HG02981 (cell line): ENCODE measurements at regions not wholly inside any gene's neighbourhood (a gene's known extent, or its start where the extent isn't known, plus 50 kb on each side); places are given as distances from the start of the nearest gene placed in this dataset.

Source experiments
- ATAC-seq: cut with Tn5 transposase; IDR thresholded peaks from one replicate; pipeline ENCODE4 v1.9.1; 2021; ENCODE audit warnings: mild to moderate bottlenecking, moderate library complexity; ENCODE audit not compliant: unreplicated experiment

DNA sequence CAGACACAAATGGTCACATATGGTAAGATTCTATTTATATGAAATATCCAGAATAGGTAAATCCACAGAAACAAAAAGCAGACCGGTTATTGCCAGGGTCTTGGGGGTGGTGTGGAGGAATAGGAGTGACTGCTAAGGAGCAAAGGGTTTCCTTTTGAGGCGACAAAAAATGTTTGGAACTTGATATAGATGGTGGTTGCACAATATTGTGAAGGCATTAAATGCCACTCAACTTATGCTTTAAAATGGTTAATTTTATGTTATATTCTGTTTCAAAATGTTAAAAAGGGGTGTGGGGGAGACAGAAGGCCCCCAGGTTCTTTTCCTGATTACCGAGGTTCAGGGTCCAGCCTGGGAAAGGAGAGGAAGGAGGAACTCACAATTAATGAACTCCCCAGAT, 304.4 kb downstream of the RRAGC start:
- no peak for ATAC-seq

DNA sequence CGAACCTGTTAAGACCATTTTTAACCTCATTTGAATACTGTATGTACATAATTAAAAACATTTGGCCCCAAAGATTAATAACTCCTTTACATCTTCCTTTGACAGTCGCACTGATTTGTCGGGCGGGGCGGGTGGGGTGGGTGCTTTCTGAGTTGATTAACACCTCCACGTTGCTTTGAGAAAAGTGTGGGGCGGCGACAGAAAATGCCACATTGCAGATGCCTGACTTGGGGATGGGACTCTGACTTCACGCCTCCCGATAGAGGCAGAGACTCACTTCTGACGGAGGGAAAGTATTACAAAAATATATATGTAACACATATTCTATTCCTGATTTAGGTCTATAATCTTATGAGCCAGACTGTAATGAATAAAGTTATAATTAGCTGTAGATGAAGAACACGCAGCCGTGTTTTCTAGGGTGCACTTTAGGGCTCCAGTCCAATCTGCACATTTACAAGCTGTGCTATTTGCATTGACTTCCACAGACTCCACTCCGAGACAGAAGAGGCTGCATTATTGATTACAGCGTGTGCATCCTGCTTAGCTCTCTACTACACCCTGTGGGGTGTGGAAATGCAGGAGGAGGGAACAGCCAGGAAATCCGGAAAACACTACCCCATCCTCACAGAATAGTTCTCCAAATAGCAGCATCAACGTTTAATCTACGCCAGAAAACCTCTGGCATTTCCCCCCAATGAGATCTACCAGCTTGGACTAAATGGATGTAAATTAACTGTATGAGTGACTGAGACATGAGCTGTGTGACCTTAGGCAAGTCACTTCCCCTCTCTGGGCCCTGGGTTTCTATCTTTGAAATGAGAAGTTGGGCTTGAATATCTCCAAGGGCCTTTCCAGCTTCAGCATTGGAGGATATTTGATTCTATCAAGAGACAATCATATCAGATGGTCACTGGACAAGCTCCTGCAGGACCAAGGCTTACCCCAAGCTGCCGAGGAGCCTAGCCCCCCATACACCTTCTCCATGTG, 308.0 kb downstream of the RRAGC start:
- no peak for ATAC-seq

DNA sequence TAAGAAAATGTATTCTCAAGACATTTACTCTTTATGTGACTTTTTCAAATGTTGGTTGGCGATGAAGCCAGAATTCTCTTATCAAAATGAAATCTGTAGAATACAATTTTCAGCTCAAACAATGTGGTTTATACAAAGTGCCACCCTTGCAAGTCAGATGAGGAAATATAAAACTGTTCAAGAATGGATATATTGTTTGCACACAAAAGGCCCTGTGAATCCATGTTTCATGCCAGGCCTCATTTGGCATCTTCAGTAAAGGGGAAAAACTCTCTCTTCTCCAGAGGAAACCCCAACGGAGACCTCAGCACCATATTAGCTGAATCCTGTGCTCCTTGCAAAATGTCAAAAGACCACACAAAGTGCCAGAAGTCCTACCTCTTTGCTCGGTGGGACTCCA, 310.4 kb downstream of the RRAGC start:
- ATAC-seq = no peak

DNA sequence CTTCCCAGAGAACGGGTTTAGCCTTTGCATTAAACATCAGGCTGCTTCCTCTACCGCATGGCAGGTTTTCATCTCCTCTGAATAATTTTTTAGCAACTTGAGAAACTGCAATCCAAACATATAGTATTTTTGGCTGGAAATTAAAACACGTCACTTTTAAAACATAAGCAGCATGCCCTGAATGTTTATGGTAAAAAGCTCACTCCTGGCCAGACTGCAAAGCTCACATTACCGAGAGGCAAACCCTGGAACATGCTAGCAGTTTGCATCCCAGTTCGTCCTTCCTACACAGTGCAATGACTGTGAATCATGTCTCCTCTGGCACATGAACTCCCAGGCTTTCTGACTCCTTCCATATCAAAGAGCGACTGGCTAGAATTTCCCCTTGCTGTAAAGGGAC, 312.3 kb downstream of the RRAGC start:
- ATAC-seq = no peak

DNA sequence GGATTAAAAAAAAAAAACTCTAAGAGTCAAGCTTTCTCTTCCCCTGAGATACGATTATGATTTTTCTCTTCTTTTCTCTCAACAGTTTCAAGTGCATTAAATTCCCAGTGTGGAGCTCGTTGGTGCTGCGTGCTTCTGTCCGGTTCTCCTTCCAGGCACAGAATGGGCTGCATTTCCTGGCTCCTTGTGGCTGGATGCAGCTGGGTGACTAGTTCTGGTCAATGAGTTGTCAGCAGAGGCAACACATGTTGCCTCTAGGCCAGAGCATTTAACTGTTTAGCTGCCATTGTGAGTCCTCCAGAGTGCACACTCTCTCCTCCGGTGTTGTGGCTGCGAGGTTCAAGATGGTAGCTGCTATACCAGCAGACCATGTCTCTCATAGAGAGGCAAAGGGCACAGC, 312.9 kb downstream of the RRAGC start:
- no peak for ATAC-seq

DNA sequence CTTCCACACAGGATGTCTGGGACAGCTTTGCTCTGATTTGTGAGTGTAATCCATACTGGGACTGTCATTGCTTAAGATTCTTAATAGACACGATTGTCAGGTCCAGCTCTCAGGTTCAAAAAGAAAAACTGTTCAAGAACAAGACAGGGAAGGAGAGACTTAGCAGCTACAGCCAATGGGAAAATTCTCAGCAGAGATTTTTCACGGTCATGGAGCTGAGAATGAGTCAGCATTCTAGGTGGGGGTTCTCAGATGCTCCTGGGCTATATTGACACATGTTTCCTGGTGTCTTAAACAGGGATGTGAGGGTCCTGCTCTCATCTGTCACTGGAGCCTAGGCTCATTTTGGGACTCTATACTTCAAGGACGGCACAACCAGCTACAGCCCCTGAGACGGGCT, 318.3 kb downstream of the RRAGC start:
- ATAC-seq = no peak

DNA sequence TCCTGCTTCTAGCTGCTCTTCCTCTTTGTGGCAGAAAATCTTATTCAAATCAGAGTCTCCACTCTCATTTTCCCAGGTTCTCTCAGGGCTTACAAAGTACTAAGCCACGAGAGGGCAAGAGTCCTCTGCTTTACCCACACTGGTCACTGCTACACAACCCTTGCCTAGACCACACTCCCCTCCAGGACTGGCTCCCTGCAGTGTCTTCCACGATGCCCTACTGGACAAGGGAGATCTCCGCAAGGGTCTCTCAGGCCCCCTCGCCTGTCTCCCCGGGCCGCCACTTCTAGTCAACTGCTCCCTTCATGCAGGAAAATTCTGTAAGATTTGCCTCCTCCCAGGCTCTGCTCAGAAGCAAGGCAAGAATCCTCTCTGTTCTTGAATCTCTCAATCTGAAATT, 319.6 kb downstream of the RRAGC start:
- no peak for ATAC-seq

DNA sequence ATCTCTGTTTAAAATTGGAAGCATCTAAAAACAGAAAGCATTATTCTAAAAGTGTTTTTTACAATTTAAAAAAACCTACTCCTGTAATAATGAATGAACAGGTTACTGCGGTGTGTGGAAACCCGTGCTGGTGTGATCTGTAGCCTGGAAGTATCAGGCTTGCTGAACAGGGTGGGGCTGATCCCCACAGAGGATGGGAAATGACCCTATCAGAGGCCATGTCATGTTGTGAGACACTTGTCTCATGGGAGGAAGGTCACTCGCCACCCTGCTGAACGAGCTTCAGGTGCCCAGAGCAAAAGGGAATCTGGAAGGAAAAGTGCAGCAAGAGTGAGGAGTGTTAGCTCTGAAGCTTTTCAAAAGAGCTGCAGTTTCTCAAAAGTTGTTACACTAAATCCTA, 320.7 kb downstream of the RRAGC start:
- no peak for ATAC-seq

DNA sequence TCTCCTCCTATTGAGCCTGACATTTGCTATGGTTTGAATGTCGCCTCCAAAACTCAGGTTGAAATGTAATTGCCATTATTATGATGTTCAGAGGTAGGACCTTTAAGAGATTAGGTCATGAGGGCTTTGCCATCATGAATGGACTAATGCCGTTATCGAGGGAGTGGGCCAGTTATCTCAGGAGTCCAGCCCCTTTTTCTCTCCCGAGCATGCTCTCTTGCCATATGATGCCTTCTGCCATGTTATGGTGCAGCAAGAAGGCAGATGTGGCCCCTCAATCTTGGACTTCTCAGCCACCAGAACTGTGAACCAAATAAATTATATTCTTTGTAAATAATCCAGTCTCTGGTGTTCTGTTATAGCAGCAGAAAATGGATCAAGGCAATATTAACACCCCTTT, 323.5 kb downstream of the RRAGC start:
- no peak for ATAC-seq

DNA sequence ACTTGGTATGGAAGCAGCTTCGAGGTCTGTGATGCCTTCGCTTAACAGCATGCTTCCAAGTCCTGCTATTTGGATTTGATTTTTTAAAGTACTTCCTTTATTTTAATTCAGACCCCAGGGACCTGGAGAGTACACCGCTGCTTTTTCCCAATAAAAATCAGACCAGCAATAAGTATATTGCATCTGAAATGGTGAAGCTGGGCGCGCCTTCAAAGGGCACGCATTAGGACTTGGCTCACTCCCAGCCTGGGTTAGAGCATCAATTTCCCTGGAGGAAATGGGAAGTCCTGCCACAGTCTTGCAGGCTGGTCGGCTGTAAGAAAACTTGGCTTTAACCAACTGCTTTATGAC, 325.1 kb downstream of the RRAGC start:
- no peak for ATAC-seq

DNA sequence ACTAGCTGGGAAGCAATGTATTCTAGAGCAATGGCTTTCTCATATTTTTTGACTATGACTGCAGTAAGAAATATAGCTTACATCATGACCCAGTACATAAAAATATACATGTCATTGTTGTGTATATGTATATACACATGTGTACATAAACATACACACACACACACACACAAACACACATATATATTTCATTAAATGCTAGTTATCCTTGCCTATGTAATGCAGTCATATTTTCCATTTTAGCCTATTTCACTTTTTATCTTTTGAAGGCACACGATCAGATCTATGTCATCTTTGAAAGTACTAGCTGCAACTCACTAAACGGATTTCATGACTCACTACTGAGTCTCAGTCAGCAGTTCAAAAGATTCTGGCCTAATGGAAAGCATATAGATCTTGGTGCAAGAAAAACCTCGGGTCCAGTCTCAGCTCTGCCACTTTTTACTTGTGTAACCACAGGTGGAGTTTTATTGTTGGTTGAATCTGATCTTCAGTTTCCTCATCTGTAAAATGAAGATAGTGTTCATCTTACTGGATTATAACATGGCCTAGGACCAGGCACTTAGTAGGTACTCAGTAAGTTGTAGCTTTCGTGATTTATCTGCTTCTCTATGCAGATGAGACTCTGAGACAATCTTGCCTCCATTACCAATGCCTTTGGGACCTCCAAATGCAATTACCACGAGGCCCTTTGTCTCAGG, 325.6 kb downstream of the RRAGC start:
- no peak for ATAC-seq

DNA sequence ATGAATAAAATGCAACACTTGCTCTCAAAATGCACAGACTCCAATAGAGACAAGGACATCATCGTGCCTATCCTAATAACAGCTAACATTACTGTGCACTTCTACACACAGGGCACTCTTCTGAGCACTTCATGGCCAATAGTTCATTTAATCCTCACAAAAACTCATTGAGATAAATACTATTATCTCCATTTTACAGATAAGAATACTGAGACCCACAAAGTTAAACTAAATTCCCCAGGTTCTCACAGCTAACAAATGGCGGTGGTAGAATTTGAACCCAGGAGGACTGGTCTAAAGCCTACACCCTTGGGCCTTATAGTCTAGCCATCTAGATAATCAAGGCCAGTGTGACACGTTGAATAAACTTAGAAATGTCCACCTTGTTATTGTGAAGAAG, 328.6 kb downstream of the RRAGC start:
- no peak for ATAC-seq

DNA sequence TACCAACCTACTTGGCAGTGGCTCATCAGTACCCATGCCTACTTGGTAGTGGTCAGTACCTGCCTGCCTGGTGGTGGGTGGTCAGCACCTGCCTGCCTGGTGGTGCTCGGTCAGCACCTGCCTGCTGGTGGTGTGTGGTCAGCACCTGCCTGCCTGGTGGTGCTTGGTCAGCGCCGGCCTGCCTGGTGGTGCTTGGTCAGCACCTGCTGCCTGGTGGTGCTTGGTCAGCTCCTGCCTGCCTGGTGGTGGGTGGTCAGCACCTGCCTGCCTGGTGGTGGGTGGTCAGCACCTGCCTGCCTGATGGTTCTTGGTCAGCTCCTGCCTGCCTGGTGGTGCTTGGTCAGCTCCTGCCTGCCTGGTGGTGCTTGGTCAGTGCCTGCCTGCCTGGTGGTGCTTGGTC, 329.6 kb downstream of the RRAGC start:
- ATAC-seq = no peak

DNA sequence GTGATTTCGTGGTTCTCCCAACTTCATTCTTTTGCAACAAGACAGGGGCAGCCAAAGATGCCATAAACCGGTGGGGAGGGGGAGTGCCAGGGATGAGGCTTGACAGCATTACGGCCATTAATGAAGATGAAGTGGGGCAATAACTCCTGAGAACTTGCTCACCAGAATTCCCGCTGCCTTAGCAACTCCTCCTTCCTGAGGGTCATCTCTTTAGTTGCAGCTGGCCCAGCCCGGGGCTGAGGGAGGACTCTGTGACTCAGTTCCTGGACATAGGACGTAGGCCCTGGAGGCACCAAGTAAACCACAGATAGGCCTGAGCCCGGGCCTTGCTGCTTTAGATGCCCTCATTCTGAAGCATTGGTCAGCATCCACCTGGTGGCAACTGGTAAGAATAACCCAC, 330.2 kb downstream of the RRAGC start:
- no peak for ATAC-seq

DNA sequence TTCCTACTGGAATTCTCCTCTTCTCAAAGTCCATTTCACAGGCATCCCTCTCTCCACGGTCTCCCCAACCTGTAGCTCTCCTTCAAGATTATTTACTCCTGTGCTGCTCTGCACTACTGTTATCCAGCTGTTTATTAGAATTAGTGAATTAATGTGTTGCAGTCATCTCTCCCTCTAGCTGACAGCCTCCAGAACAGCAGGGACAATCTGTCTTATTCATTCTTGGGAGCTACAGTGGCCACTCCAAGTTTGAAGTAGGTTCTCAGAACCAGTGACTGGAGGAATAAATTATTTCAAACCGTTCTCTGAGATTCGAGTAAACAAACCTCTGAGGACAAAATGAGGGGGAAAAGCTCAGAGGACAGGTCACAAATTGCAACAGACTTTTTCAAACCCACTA, 330.9 kb downstream of the RRAGC start:
- ATAC-seq = no peak

DNA sequence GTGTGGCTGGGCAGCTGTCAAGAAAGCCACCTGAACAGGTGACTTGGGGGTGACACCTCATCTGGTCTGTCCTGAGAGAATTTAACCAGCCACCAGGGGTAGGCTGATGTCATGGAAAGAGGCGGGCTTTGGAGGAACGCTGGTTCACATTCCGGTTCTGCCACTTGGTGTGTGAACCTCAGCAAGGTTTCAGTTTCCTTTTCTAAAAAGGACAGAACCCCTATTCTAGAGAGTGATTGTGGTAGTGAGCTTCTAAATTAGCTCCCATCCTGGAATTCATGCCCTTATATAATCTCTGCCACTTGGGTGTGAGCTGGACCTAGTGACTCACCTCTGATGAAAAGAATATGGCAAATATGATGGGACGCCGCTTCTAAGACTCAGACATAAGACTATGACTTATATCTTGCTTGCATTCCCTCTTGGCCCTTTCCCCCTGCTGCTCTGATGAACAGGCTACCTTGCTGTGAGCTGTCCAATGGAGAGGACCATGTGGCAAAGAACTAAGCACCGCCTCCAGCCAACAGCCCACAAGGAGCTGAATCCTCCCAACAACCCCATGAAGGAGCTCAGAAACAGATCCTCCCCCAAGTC, 332.1 kb downstream of the RRAGC start:
- ATAC-seq = peak; percentile 94

DNA sequence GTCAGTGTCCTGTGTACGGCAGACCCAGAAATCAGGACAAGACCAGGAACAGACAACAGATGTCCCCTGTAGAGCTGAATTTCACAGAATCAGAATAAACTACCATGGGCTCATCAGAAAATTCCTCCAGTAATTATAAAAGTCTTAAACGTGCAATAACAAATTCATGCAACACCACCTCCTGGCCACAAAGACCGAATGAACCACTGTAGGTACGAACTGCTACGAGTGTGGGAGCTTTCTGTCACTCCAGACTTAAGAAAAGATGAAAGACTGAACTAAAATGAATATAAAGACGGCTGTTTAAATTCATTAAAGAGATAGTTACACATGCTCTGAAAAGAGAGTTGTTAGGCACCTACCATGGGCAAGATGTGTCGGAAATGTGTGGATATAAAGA, 333.5 kb downstream of the RRAGC start:
- no peak for ATAC-seq

DNA sequence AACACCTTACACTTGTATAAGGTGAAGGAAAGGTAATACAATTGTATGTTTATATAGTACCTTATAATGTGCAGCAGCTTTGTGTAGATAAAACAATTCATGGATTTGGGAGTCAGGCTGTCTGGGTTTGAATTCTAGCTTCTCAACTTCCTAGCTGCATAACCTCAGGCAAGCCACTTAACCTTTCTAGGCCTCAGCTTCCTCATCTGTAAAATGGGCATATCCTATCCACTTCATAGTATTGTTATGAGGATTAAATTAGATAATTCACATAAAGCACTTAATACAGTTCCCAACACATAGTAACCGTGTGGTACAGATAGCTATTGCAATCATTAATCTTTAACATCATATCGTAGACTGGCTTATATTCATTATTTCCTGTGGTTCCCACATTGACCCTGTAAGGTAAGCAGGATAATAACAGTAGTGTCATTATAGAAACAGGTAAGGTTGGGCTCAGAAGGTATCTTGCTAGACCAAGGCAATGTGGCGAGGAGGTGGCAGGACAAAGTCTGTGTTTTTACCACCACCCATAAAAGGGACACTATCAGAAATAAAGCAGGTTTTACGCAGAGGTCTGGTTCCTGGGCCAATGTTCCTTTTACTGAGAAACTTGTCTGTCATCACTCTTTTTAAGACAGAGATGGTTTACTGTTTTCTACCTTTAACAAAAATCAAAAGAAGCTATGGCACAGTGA, 334.1 kb downstream of the RRAGC start:
- ATAC-seq = no peak

DNA sequence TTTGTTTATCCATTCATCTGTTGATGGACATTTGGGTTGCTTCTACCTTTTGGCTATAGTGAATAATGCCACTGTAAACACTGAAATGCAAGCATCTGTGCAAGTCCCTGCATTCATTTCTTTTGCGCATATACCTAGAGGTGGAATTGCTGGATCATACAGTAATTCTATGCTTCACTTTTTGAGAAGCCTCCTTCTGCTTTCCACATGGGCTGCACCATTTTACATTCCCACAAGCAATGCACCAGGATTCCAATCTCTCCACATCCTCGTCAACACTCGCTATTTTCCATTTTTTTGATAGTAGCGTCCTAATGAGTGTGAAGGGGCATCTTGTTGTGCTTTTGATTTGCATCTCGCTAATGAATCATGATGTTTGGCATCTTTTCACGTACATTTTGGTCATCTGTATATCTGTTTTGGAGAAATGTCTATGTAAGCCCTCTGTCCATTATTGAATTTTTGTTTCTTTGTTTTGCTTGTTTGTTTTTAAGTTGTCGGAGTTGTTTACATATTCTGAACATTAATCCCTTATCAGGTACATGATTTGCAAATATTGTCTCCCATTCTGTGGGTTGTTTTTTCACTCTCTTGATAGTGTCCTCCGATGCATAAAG, 335.4 kb downstream of the RRAGC start:
- ATAC-seq = no peak

DNA sequence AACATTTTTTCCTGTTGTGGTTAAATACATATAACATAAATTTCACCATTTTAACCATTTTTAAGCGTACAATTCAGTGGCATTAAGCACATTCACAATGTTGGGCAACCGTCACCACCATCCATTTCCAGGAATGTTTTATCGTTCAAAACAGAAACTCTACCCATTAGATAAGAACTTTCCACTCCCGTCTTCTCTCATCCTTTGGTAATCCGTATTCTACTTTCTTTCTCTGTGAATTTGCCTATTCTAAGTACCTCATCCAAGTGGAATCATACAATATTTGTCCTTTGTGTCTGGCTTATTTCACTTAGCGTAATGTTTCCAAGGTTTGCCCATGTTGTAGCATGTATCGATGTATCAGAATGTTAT, 336.0 kb downstream of the RRAGC start:
- ATAC-seq = no peak
